ENCODE measurements at regions not wholly inside any gene's neighbourhood (a gene's known extent, or its start where the extent isn't known, plus 50 kb on each side); places are given as distances from the start of the nearest gene placed in this dataset.

GRCh38 chr6:55960344-55960743, 85.0 kb upstream of the BMP5 start:
- no peak for DNase-seq (ENCODE audit: low read depth, low spot score)
- no peak overlapping the region for H3K27ac Mint-ChIP-seq (ENCODE audit: unreplicated experiment)
- TF ChIP-seq CTCF (conservative IDR thresholded peaks at IDR 0.05), result no peak
- no peak overlapping the region for H3K4me3 Mint-ChIP-seq
- no peaks in the 10 kb centered on the region for H3K9me3 Mint-ChIP-seq
- H3K36me3 Mint-ChIP-seq (ENCODE audit: low read depth), result no peaks in the 10 kb centered on the region
- H3K4me1 Mint-ChIP-seq, result no peaks in the 10 kb centered on the region
- no peaks in the 10 kb centered on the region for H3K27me3 Mint-ChIP-seq (ENCODE audit: low read depth)

- no peaks in the 10 kb centered on the region for H3K27me3 Mint-ChIP-seq (ENCODE audit: low read depth)
- H3K27ac Mint-ChIP-seq (ENCODE audit: unreplicated experiment), result no peak overlapping the region
- no peaks in the 10 kb centered on the region for H3K9me3 Mint-ChIP-seq
- no peak overlapping the region for H3K4me3 Mint-ChIP-seq
- H3K4me1 Mint-ChIP-seq, result no peaks in the 10 kb centered on the region
- TF ChIP-seq CTCF (conservative IDR thresholded peaks at IDR 0.05), result no peak
- DNase-seq (ENCODE audit: low read depth, low spot score), result no peak
- H3K36me3 Mint-ChIP-seq (ENCODE audit: low read depth), result no peaks in the 10 kb centered on the region
Observed at GRCh38 chr6:55958790-55959189, 83.4 kb upstream of the BMP5 start.

GRCh38 chr6:55957961-55958422, 82.6 kb upstream of the BMP5 start:
- Mint-ChIP-seq H3K9me3 (no peaks in the 10 kb centered on the region), H3K4me3 (no peak overlapping the region), H3K27me3 (ENCODE audit: low read depth) (no peaks in the 10 kb centered on the region), H3K36me3 (ENCODE audit: low read depth) (no peaks in the 10 kb centered on the region), H3K4me1 (no peaks in the 10 kb centered on the region), H3K27ac (ENCODE audit: unreplicated experiment) (no peak overlapping the region)
- DNase-seq (ENCODE audit: low read depth, low spot score), result no peak
- no peak for TF ChIP-seq CTCF (conservative IDR thresholded peaks at IDR 0.05)

- no peak for DNase-seq (ENCODE audit: low read depth, low spot score)
- Mint-ChIP-seq H3K4me3 (no peak overlapping the region), H3K9me3 (no peaks in the 10 kb centered on the region), H3K27me3 (ENCODE audit: low read depth) (no peaks in the 10 kb centered on the region), H3K36me3 (ENCODE audit: low read depth) (no peaks in the 10 kb centered on the region), H3K27ac (ENCODE audit: unreplicated experiment) (no peak overlapping the region), H3K4me1 (no peaks in the 10 kb centered on the region)
- TF ChIP-seq CTCF (conservative IDR thresholded peaks at IDR 0.05), result no peak
Observed at GRCh38 chr6:55955684-55956083, 80.3 kb upstream of the BMP5 start.

GRCh38 chr6:55954436-55954835, 79.0 kb upstream of the BMP5 start:
- no peak for TF ChIP-seq CTCF (conservative IDR thresholded peaks at IDR 0.05)
- no peak for DNase-seq (ENCODE audit: low read depth, low spot score)
- Mint-ChIP-seq H3K36me3 (ENCODE audit: low read depth) (no peaks in the 10 kb centered on the region), H3K27ac (ENCODE audit: unreplicated experiment) (no peak overlapping the region), H3K9me3 (no peaks in the 10 kb centered on the region), H3K4me1 (no peaks in the 10 kb centered on the region), H3K4me3 (no peak overlapping the region), H3K27me3 (ENCODE audit: low read depth) (no peaks in the 10 kb centered on the region)

- no peaks in the 10 kb centered on the region for H3K36me3 Mint-ChIP-seq (ENCODE audit: low read depth)
- peak; percentile 44 for TF ChIP-seq CTCF (conservative IDR thresholded peaks at IDR 0.05)
- no peaks in the 10 kb centered on the region for H3K27me3 Mint-ChIP-seq (ENCODE audit: low read depth)
- H3K9me3 Mint-ChIP-seq, result no peaks in the 10 kb centered on the region
- H3K4me3 Mint-ChIP-seq, result no peak overlapping the region
- no peak overlapping the region for H3K27ac Mint-ChIP-seq (ENCODE audit: unreplicated experiment)
- no peak for DNase-seq (ENCODE audit: low read depth, low spot score)
- H3K4me1 Mint-ChIP-seq, result no peaks in the 10 kb centered on the region
Observed at GRCh38 chr6:55953335-55953734, 77.9 kb upstream of the BMP5 start.
